Endothelial cell (in vitro differentiated cells): ENCODE measurements at regions not wholly inside any gene's neighbourhood (a gene's known extent, or its start where the extent isn't known, plus 50 kb on each side); places are given as distances from the start of the nearest gene placed in this dataset.

Experiments
- DNase-seq: peaks from one replicate; pipeline ENCODE4 v3.0.0; 2021; ENCODE audit warnings: low spot score
- H3K27ac Mint-ChIP-seq: one replicate; pipeline ENCODE4 v1.8.0; 2021; ENCODE audit warnings: mixed read lengths, inconsistent platforms; ENCODE audit not compliant: unreplicated experiment
- H3K27me3 Mint-ChIP-seq: one replicate; pipeline ENCODE4 v1.8.0; 2021; ENCODE audit warnings: mild to moderate bottlenecking, moderate library complexity, mixed read lengths, inconsistent platforms; ENCODE audit not compliant: unreplicated experiment
- H3K36me3 Mint-ChIP-seq: one replicate; pipeline ENCODE4 v1.8.0; 2021; ENCODE audit warnings: mild to moderate bottlenecking, low read depth, mixed read lengths, inconsistent platforms; ENCODE audit not compliant: unreplicated experiment
- H3K4me1 Mint-ChIP-seq: one replicate; pipeline ENCODE4 v1.8.0; 2021; ENCODE audit warnings: mild to moderate bottlenecking, mixed read lengths, inconsistent platforms; ENCODE audit not compliant: unreplicated experiment
- H3K4me3 Mint-ChIP-seq: one replicate; pipeline ENCODE4 v1.8.0; 2021; ENCODE audit warnings: mild to moderate bottlenecking, mixed read lengths, inconsistent platforms; ENCODE audit not compliant: unreplicated experiment
- H3K9me3 Mint-ChIP-seq: one replicate; pipeline ENCODE4 v1.8.0; 2021; ENCODE audit warnings: mixed read lengths, inconsistent platforms; ENCODE audit not compliant: unreplicated experiment
- TF ChIP-seq, protein P1 (sequence below): fragments of 200-600 bp; sonication (generic); IDR thresholded peaks from one replicate; pipeline ENCODE4 v1.5.0; 2021; ENCODE audit warnings: antibody characterized with exemption; ENCODE audit not compliant: unreplicated experiment

DNA sequence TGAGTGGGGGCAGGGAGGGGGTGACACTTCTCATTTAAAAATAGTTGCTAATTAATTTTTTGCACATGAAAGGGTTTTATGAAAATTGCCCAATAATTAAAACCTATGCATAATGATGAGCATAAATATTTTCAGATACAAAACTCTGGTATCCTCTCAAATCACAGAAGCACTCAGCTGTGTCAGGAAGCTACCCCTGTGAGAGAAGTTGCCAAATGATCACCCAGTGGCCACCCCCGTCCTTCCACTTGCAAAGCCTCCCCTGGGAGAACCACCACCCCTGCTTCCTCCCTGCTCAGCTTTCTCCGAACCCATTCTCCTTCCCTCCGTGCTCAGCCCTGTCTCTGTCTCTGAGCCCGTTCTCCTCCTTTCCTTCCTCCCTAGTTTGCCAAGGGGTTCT, 400.2 kb upstream of the SALL3 start:
- no peak for DNase-seq
- peaks cover 10% of the 10 kb centered on the region for H3K27me3 Mint-ChIP-seq
- TF ChIP-seq, protein P1, sequence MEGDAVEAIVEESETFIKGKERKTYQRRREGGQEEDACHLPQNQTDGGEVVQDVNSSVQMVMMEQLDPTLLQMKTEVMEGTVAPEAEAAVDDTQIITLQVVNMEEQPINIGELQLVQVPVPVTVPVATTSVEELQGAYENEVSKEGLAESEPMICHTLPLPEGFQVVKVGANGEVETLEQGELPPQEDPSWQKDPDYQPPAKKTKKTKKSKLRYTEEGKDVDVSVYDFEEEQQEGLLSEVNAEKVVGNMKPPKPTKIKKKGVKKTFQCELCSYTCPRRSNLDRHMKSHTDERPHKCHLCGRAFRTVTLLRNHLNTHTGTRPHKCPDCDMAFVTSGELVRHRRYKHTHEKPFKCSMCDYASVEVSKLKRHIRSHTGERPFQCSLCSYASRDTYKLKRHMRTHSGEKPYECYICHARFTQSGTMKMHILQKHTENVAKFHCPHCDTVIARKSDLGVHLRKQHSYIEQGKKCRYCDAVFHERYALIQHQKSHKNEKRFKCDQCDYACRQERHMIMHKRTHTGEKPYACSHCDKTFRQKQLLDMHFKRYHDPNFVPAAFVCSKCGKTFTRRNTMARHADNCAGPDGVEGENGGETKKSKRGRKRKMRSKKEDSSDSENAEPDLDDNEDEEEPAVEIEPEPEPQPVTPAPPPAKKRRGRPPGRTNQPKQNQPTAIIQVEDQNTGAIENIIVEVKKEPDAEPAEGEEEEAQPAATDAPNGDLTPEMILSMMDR: no peak
- no peaks in the 10 kb centered on the region for H3K4me1 Mint-ChIP-seq
- H3K9me3 Mint-ChIP-seq: peaks cover 30% of the 10 kb centered on the region
- peaks cover 32% of the 10 kb centered on the region for H3K36me3 Mint-ChIP-seq
- H3K4me3 Mint-ChIP-seq: no peak overlapping the region
- H3K27ac Mint-ChIP-seq: no peak overlapping the region

DNA sequence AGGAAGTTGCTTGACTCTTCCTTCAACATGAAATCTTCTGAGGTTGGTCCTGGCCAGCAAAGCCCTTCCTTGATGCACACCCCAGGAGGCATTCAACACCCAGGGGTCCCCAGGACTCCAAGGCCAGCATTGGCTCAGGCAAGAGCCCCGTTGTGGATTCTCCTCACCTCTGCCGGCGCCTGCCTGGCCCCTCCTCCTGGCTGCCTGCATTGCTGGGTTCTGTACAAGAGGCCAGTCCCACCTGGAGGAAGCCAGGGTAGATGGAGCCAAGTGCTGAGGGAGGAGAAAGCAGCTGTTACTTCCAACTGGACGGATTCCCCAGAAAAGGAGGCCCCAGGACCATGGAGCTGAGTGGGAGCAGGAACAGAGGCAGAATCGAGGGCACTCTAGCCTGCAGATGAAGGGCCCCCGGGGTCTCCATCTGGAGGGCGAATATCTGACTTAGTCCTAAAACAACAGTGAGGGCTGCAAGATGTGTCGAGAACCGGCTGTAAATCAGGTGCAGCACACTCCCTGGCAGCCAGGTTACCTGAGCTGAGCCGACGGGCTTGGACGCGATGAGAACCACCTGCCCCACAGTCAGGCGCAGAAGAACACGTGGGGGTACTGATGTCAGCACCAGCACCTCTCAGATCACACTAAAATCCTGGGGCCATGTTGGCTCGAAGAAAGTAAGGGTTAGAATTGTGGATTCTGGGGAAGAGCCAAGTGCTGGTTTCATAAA, 399.6 kb upstream of the SALL3 start:
- no peak for DNase-seq
- TF ChIP-seq, protein P1: no peak
- H3K4me3 Mint-ChIP-seq: no peak overlapping the region
- H3K9me3 Mint-ChIP-seq: peaks cover 30% of the 10 kb centered on the region
- H3K27ac Mint-ChIP-seq: no peak overlapping the region
- H3K4me1 Mint-ChIP-seq: no peaks in the 10 kb centered on the region
- peaks cover 28% of the 10 kb centered on the region for H3K36me3 Mint-ChIP-seq
- H3K27me3 Mint-ChIP-seq: peaks cover 10% of the 10 kb centered on the region

DNA sequence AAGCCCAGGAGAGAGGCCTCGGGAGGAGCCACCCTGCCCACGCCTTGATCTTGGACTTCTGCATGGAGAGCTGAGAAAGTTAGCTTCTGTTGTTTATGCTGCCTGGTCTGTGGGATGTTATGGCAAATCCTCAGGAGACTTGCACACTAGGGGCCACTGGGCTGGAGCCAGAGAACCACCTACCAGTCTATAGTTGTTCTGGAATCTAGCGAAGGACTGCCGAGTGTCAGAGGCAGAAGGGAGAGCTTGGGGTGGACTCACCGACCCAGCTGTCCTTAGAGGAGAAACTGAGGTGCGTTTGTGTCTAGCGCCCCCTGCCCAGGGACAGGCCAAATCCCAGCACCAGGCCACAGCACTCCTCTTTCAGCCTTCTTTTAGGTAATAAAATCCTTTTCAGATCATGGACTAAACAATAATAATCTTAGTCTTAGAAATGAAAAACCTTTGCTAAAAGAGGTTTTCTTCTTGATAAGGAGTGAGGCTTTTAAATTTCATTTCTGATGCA, 398.7 kb upstream of the SALL3 start:
- no peak overlapping the region for H3K4me3 Mint-ChIP-seq
- no peak overlapping the region for H3K27ac Mint-ChIP-seq
- TF ChIP-seq, protein P1: no peak
- H3K27me3 Mint-ChIP-seq: peaks cover 12% of the 10 kb centered on the region
- no peak for DNase-seq
- no peaks in the 10 kb centered on the region for H3K4me1 Mint-ChIP-seq
- H3K36me3 Mint-ChIP-seq: peaks cover 31% of the 10 kb centered on the region
- H3K9me3 Mint-ChIP-seq: peaks cover 32% of the 10 kb centered on the region

DNA sequence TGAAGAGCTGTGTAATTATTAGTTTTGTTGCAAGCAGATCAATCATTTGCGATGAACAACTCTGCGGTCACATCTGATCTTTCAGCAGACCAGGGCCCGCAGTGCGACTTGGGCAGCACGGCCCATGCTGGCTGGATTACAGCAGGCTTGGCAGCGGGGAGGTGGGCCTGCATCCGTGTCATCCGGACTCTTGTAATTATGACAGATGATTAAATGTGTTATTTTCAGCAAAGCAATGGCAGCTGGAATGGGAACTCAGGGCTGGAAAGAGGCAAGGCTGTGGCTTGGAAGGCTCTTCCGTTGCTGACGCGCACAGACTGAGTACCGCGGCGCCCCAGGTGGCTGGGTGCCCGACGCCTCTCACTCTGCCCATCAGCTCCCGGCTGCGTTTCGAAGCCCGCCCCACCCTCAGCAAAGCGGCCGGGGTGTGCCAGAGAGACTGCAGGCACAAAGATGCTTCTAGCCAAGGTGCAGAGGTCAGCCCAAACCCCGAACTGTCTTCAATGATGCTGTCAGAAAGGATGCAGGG, 397.4 kb upstream of the SALL3 start:
- H3K36me3 Mint-ChIP-seq: peaks cover 31% of the 10 kb centered on the region
- TF ChIP-seq, protein P1: no peak
- H3K27ac Mint-ChIP-seq: peak overlapping the region; percentile 53
- H3K27me3 Mint-ChIP-seq: peaks cover 12% of the 10 kb centered on the region
- peaks cover 35% of the 10 kb centered on the region for H3K9me3 Mint-ChIP-seq
- H3K4me1 Mint-ChIP-seq: no peaks in the 10 kb centered on the region
- H3K4me3 Mint-ChIP-seq: no peak overlapping the region
- DNase-seq: no peak
